Activated CD4-positive, alpha-beta memory T cell treated with anti-CD3 and anti-CD28 coated beads for 36 hours (primary cell): ENCODE measurements at regions not wholly inside any gene's neighbourhood (a gene's known extent, or its start where the extent isn't known, plus 50 kb on each side); places are given as distances from the start of the nearest gene placed in this dataset.

ENCODE experiments used
- CTCF ChIA-PET: fragments of 350-600 bp; sonication (Branson Sonifier 250); formaldehyde crosslinking; loops from one replicate; lab custom pipeline; 2021; ENCODE audit warnings: antibody characterized with exemption, inconsistent platforms; lab: Charles Lee
- POLR2A ChIA-PET: fragments of 350-600 bp; sonication (Branson Sonifier 250); formaldehyde crosslinking; loops from one replicate; lab custom pipeline; 2021; ENCODE audit warnings: antibody characterized with exemption; lab: Charles Lee
- DNase-seq: peaks from one replicate; pipeline ENCODE4 v3.0.0-alpha.2; 2020
- H3K27ac Mint-ChIP-seq: one replicate; pipeline ENCODE4 v1.8.0; 2021; ENCODE audit warnings: mixed read lengths
- H3K27me3 Mint-ChIP-seq: one replicate; pipeline ENCODE4 v1.8.0; 2021; ENCODE audit warnings: mixed read lengths
- H3K36me3 Mint-ChIP-seq: one replicate; pipeline ENCODE4 v1.8.0; 2021; ENCODE audit warnings: mixed read lengths
- H3K4me1 Mint-ChIP-seq: one replicate; pipeline ENCODE4 v1.8.0; 2021; ENCODE audit warnings: low read depth, mixed read lengths
- H3K4me3 Mint-ChIP-seq: one replicate; pipeline ENCODE4 v1.8.0; 2021; ENCODE audit warnings: mild to moderate bottlenecking, mixed read lengths
- H3K9me3 Mint-ChIP-seq: one replicate; pipeline ENCODE4 v1.8.0; 2021; ENCODE audit warnings: mixed read lengths
- intact Hi-C: fragments of 100-400 bp; cut with micrococcal nuclease; formaldehyde crosslinking; loops from one replicate; pipeline ENCODE4 v1.15.1; 2023

DNA sequence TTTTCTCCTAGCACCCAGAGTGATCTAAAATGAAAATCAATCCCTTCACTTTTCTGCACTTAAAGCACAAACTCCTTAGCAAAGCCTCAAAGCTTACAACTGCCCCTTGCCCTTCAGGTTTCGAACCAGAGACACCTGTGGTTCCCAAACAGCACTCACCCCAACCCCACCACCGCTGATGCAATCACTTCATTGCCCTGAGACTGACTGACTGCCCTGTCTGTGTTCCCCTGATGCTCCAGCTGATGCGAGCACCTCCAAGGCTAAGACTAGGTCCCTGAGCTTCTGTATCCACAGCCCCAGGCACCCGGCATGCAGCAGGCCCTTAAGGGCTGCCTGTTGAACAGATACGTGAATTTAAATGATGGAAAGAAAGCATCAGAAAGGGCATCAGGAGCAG, 127.3 kb downstream of the ZNF621 start:
- ChIA-PET CTCF (no interaction called here), POLR2A (no interaction called here)

DNA sequence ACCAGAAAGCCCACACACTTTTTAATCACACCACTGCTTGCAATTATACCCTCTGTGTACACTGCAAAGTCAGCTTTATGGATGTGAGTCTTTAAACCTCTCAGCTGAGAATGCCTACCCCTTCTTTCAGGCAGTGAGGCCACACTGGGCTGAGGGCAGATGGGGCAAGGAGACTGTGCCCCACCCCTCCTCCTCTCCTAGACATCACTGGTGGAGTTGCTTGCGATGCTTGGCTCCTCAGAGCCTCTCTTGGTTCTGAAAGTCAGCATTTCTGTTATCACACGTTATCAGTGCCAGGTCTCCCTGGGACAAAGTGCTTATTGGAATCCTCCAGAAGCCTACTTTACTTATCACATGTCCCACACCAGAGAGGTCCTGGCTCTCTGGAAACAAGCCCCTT, 128.2 kb downstream of the ZNF621 start:
- ChIA-PET POLR2A (no interaction called here), CTCF (no interaction called here)
- no peaks in the 10 kb centered on the region for H3K36me3 Mint-ChIP-seq
- H3K27ac Mint-ChIP-seq, result no peak overlapping the region
- H3K4me1 Mint-ChIP-seq, result no peaks in the 10 kb centered on the region
- peaks cover 4% of the 10 kb centered on the region for H3K27me3 Mint-ChIP-seq
- H3K4me3 Mint-ChIP-seq, result no peak overlapping the region
- intact Hi-C loops, result no loop called here
- no peak for DNase-seq
- H3K9me3 Mint-ChIP-seq, result no peaks in the 10 kb centered on the region

More for the DNA sequence above, 127.3 kb downstream of the ZNF621 start:
- H3K27ac Mint-ChIP-seq, result no peak overlapping the region
- no peaks in the 10 kb centered on the region for H3K4me1 Mint-ChIP-seq
- intact Hi-C loops, result no loop called here
- no peak for DNase-seq
- no peaks in the 10 kb centered on the region for H3K9me3 Mint-ChIP-seq
- no peak overlapping the region for H3K4me3 Mint-ChIP-seq
- peaks cover 5% of the 10 kb centered on the region for H3K27me3 Mint-ChIP-seq
- no peaks in the 10 kb centered on the region for H3K36me3 Mint-ChIP-seq

DNA sequence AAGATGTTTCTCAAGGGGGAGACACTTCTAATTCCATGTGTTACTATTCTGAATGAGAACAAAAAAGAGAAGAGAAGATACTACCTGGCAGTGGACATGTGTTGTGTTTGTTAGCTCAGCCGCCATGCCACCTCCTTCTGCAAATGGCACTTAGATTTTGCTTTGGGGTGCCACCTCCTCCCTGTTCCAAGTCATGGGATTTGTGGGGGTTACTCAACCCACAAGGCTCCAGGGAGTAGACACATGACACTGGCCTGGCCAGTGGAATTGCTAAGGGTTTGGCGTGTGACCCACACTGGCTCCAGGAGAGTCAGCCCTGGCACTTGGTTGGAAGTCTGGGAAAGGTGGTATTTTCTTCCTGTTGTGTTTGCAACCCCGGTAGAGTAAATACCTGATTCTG, 129.1 kb downstream of the ZNF621 start:
- no peaks in the 10 kb centered on the region for H3K36me3 Mint-ChIP-seq
- intact Hi-C loops, result no loop called here
- H3K4me3 Mint-ChIP-seq, result no peak overlapping the region
- H3K27ac Mint-ChIP-seq, result no peak overlapping the region
- H3K9me3 Mint-ChIP-seq, result no peaks in the 10 kb centered on the region
- ChIA-PET POLR2A (no interaction called here), CTCF (no interaction called here)
- DNase-seq, result no peak
- H3K4me1 Mint-ChIP-seq, result no peaks in the 10 kb centered on the region
- peaks cover 2% of the 10 kb centered on the region for H3K27me3 Mint-ChIP-seq

DNA sequence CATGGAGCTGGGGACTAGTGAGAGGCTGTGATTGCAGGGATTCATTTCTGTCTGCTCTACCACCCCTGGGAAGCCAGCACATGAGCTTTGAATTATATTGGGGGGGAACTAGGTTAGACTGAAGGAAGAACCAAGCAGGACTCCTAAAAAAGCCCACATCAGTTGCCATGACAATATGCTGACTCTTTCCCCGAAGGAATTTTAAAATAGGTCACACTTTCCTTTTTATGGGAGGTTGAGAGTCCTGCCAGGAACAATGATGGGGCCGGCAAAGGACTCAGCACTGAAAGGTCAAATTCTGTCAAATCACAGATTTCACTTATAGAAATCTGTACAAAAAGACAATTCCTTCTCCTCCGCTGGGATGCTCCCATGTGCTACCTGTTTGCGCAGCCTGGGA, 130.8 kb downstream of the ZNF621 start:
- no peak overlapping the region for H3K27ac Mint-ChIP-seq
- peaks cover 2% of the 10 kb centered on the region for H3K27me3 Mint-ChIP-seq
- H3K4me3 Mint-ChIP-seq, result no peak overlapping the region
- H3K4me1 Mint-ChIP-seq, result no peaks in the 10 kb centered on the region
- no peaks in the 10 kb centered on the region for H3K36me3 Mint-ChIP-seq
- ChIA-PET CTCF (no interaction called here), POLR2A (no interaction called here)
- no peaks in the 10 kb centered on the region for H3K9me3 Mint-ChIP-seq
- intact Hi-C loops, result no loop called here
- DNase-seq, result no peak

DNA sequence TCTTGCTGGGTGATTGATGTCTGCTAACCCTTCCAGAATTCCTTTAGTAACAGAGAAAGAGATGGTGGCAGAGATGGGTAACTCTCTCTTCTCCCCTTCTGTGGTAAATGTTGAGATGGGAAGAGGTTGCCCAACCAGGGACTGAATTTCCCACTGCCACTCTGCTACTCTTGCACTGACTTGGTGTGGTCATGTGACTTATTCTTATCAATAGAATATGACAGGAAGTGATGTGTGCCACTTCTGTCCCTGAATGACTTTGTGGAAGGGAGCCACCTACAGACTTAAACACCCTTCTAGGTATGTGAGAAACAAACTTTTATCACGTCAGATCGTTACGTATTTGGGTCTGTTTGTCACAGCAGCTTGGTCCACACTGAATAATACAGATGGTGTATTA, 132.9 kb downstream of the ZNF621 start:
- CTCF ChIA-PET, result no interaction called here
- no peaks in the 10 kb centered on the region for H3K36me3 Mint-ChIP-seq
- no peak overlapping the region for H3K27ac Mint-ChIP-seq
- H3K4me3 Mint-ChIP-seq, result no peak overlapping the region
- intact Hi-C loops, result no loop called here
- POLR2A ChIA-PET, result interaction anchor here (0.5 kb wide), 1 partner anchor 1123 kb away, joined by 3 read pairs; no protein-coding TSS in a partner anchor
- no peaks in the 10 kb centered on the region for H3K9me3 Mint-ChIP-seq
- peaks cover 5% of the 10 kb centered on the region for H3K27me3 Mint-ChIP-seq
- no peak for DNase-seq
- no peaks in the 10 kb centered on the region for H3K4me1 Mint-ChIP-seq

DNA sequence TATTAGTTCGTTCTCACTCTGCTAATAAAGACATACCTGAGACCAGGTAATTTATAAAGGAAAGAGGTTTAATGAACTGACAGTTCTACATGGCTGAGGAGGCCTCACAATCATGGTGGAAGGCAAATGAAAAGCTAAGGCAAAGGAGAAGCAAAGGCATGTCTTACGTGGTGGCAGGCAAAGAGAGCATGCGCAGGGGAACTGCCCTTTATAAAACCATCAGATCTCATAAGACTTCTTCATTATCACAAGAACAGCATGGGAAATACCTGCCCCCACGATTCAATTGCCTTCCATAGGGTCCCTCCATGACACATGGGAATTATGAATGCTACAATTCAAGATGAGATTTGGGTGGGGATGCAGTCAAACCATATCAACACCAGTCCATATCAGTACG, 133.5 kb downstream of the ZNF621 start:
- H3K4me3 Mint-ChIP-seq, result no peak overlapping the region
- POLR2A ChIA-PET, result no interaction called here
- H3K27me3 Mint-ChIP-seq, result peaks cover 5% of the 10 kb centered on the region
- no peak for DNase-seq
- H3K4me1 Mint-ChIP-seq, result no peaks in the 10 kb centered on the region
- no peak overlapping the region for H3K27ac Mint-ChIP-seq
- H3K36me3 Mint-ChIP-seq, result no peaks in the 10 kb centered on the region
- CTCF ChIA-PET, result no interaction called here
- no peaks in the 10 kb centered on the region for H3K9me3 Mint-ChIP-seq
- intact Hi-C loops, result no loop called here

DNA sequence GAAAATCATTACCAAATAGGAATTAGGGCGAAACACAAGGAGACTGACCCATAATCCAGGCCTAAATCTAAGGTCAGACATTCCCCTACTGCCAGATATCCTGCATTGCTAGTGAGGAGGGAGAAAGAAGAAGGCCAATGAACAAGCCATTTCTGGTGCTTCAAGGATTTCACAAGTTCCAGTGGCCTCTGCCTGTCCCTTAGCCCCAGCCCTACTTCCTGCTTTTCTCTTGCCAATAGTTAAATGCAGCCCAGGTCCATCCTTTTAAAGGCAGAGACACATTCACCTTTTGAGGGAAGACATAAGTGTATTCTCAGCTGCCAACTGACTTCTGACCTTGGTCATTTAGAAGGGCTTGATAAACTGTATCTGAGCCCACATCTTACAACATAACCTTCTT, 135.8 kb downstream of the ZNF621 start:
- Mint-ChIP-seq H3K36me3 (no peaks in the 10 kb centered on the region), H3K9me3 (no peaks in the 10 kb centered on the region), H3K4me1 (no peaks in the 10 kb centered on the region), H3K27ac (no peak overlapping the region), H3K4me3 (no peak overlapping the region), H3K27me3 (peaks cover 10% of the 10 kb centered on the region)
- ChIA-PET POLR2A (no interaction called here), CTCF (no interaction called here)
- no peak for DNase-seq
- intact Hi-C loops, result no loop called here

DNA sequence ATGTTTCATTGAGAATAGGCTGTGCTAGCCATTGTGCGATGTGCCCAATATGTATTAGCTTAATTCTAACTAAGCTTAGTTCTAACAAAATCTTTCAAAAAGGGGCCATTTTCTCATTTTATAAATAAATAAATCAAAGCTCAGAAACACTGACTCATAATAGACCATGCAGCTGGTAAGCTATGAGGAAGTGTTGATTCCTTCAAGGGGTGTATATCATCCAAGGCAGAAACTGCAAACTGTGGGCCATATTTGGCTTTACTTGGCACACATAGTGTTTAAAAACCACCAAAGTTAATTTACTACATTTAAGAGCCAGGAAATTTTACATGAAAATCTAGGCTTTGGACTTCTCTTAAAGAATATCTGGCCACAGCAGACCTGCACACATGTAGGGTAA, 136.5 kb downstream of the ZNF621 start:
- ChIA-PET POLR2A (no interaction called here), CTCF (no interaction called here)
- Mint-ChIP-seq H3K36me3 (no peaks in the 10 kb centered on the region), H3K4me3 (no peak overlapping the region), H3K27me3 (peaks cover 10% of the 10 kb centered on the region), H3K27ac (no peak overlapping the region), H3K4me1 (no peaks in the 10 kb centered on the region), H3K9me3 (no peaks in the 10 kb centered on the region)
- no peak for DNase-seq
- intact Hi-C loops, result no loop called here

DNA sequence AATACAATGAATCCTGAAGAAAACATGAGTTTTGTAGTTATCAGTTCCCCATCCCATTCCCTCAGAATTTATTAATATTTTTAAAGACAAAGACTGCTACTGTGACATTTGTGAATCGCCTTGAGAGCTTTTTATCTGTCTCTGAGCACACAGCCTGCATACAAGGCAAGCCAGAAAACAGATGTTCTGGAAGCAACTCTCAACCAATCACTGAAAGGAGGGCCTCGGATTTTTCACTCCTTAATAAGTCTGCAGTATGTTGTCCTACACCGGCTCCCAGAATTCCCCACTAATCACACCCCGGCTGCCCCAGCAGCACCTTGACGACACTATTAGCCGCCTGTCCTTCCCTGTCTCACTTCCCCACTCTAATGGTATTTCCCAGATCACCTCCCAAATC, 138.5 kb downstream of the ZNF621 start:
- H3K4me3 Mint-ChIP-seq, result no peak overlapping the region
- H3K9me3 Mint-ChIP-seq, result no peaks in the 10 kb centered on the region
- H3K4me1 Mint-ChIP-seq, result no peaks in the 10 kb centered on the region
- CTCF ChIA-PET, result no interaction called here
- intact Hi-C loops, result no loop called here
- H3K36me3 Mint-ChIP-seq, result no peaks in the 10 kb centered on the region
- no peak overlapping the region for H3K27ac Mint-ChIP-seq
- POLR2A ChIA-PET, result no interaction called here
- no peak for DNase-seq
- H3K27me3 Mint-ChIP-seq, result peaks cover 10% of the 10 kb centered on the region

DNA sequence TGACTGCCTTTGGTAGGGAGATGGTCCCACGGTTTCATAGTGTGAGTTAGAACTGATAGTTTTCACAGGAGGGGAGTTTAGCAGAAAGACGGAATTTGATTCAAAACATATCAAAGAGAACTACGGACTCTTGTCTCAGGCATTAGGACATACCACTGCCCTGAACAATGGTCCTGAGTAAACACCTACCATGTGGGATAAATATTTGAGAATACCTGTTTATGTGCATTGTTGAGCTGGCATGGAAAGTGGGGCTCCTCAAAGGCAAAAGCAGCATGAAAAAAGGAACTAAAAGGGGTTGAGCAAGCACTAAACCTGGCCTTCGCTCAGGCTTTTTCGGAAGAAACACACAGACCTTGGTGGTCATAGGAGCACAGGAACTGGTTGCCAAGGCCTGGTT, 144.4 kb downstream of the ZNF621 start:
- DNase-seq, result no peak
- H3K27me3 Mint-ChIP-seq, result peaks cover 13% of the 10 kb centered on the region
- no peaks in the 10 kb centered on the region for H3K4me1 Mint-ChIP-seq
- CTCF ChIA-PET, result no interaction called here
- no peak overlapping the region for H3K27ac Mint-ChIP-seq
- POLR2A ChIA-PET, result no interaction called here
- intact Hi-C loops, result no loop called here
- H3K4me3 Mint-ChIP-seq, result no peak overlapping the region
- H3K9me3 Mint-ChIP-seq, result no peaks in the 10 kb centered on the region
- no peaks in the 10 kb centered on the region for H3K36me3 Mint-ChIP-seq

DNA sequence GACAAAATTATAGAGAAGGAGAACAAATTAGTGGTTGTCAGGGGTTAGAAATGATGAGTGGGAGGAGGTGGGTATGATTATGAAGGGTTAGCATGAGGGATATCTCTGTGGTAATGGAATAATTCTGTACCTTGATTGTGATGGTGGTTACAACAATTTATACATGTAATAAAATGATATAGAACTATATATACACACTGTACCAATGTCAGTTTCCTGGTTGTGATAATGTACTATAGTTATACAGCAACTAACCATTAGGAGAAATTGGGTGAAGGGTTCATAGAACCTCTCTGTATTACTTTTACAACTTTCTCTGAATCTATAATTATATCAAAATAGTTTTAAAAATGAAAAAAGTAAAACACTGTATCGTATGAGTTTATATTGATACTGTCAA, 148.1 kb downstream of the ZNF621 start:
- intact Hi-C loops, result no loop called here
- CTCF ChIA-PET, result no interaction called here
- Mint-ChIP-seq H3K4me1 (no peaks in the 10 kb centered on the region), H3K27me3 (peaks cover 13% of the 10 kb centered on the region), H3K27ac (no peak overlapping the region), H3K36me3 (no peaks in the 10 kb centered on the region), H3K4me3 (no peak overlapping the region), H3K9me3 (no peaks in the 10 kb centered on the region)
- POLR2A ChIA-PET, result no interaction called here
- no peak for DNase-seq

DNA sequence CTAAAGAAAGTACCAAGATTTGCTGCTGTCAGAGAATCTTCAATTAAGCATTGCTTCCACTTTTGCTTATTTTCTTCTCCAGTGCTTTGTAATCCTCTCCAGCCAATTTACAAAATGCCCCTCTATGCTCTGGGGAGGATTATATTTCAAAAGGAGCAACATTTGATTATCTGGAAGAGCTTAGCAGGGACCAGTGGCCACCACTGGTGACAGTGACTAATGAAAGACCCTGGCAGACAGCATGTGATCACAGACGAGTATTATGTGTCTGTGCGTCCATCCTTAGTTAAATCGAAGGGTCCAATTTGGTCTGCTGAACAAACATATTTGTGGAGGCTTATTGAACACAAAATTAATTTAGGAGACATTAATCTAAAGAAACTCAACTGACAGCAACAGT, 152.6 kb downstream of the ZNF621 start:
- no peaks in the 10 kb centered on the region for H3K36me3 Mint-ChIP-seq
- ChIA-PET CTCF (no interaction called here), POLR2A (no interaction called here)
- peaks cover 4% of the 10 kb centered on the region for H3K27me3 Mint-ChIP-seq
- H3K4me3 Mint-ChIP-seq, result no peak overlapping the region
- intact Hi-C loops, result no loop called here
- no peak for DNase-seq
- no peaks in the 10 kb centered on the region for H3K4me1 Mint-ChIP-seq
- no peaks in the 10 kb centered on the region for H3K9me3 Mint-ChIP-seq
- H3K27ac Mint-ChIP-seq, result no peak overlapping the region

DNA sequence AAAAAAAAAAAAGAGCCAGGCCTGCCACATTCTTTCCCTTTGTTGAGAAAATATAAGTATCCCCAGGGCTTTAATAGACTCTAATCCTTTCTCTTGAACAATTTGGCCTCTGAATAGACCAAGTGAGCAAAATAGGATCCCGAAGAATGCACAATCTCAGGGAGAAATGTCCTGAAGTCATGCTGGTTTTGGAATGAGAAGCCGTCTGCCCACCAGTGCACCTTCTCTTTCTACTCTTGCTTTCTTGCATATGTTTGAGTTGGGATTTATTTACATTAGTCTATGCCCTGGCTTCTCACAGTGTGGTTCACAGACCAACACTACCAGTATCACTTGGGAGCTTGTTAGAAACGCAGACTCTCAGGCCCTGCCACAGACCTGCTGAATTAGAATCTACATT, 153.0 kb downstream of the ZNF621 start:
- Mint-ChIP-seq H3K4me3 (no peak overlapping the region), H3K4me1 (no peaks in the 10 kb centered on the region), H3K27ac (no peak overlapping the region), H3K36me3 (no peaks in the 10 kb centered on the region), H3K27me3 (peaks cover 4% of the 10 kb centered on the region), H3K9me3 (no peaks in the 10 kb centered on the region)
- DNase-seq, result no peak
- intact Hi-C loops, result no loop called here
- POLR2A ChIA-PET, result no interaction called here
- CTCF ChIA-PET, result no interaction called here

DNA sequence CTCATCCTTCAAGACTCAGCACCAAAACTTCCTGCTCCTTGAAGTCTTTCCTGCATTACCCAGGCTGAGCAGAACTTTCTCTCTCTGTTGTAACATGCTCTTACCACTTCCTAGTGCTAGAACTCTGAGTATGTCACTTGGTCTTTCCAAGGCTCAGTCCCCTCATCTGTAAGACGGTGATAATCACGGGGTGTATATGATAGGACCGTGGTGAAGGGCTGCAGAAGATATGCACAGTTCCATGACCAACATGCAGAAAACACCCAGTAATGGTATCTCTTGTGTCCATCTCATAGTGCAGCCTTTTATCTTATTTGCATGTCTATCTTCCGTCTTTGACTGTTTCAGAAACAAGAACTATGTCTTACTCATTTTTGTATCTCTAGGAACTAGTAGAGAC, 154.5 kb downstream of the ZNF621 start:
- H3K27ac Mint-ChIP-seq, result no peak overlapping the region
- no peaks in the 10 kb centered on the region for H3K9me3 Mint-ChIP-seq
- POLR2A ChIA-PET, result no interaction called here
- intact Hi-C loops, result no loop called here
- CTCF ChIA-PET, result no interaction called here
- H3K4me3 Mint-ChIP-seq, result no peak overlapping the region
- no peak for DNase-seq
- no peaks in the 10 kb centered on the region for H3K4me1 Mint-ChIP-seq
- peaks cover 1% of the 10 kb centered on the region for H3K27me3 Mint-ChIP-seq
- no peaks in the 10 kb centered on the region for H3K36me3 Mint-ChIP-seq
